Adipocyte (in vitro differentiated cells): ENCODE measurements at regions not wholly inside any gene's neighbourhood (a gene's known extent, or its start where the extent isn't known, plus 50 kb on each side); places are given as distances from the start of the nearest gene placed in this dataset.
"Not testable (repeated sequence)": the region's sequence is repeated elsewhere in the genome, so short reads cannot be mapped to it uniquely, and the experiment has no call there.

ENCODE experiments used
- DNase-seq: peaks from one replicate; pipeline ENCODE4 v3.0.0-alpha.2; 2015; ENCODE audit warnings: low read depth
- H3K27me3 ChIP-seq: replicated peaks from 2 replicates; pipeline ENCODE4 v1.7.0; 2013; ENCODE audit warnings: mild to moderate bottlenecking, low read length, moderate library complexity; ENCODE audit not compliant: control insufficient read depth, insufficient read depth
- H3K36me3 ChIP-seq: 2 replicates; pipeline ENCODE4 v1.7.0; 2013; ENCODE audit warnings: low read length, mild to moderate bottlenecking, moderate library complexity; ENCODE audit not compliant: control insufficient read depth, insufficient read depth, severe bottlenecking
- H3K4me1 ChIP-seq: 2 replicates; pipeline ENCODE4 v1.7.0; 2013; ENCODE audit warnings: mild to moderate bottlenecking, low read length, moderate library complexity; ENCODE audit not compliant: control insufficient read depth, insufficient read depth
- H3K4me3 ChIP-seq: 2 replicates; pipeline ENCODE4 v1.7.0; 2013; ENCODE audit warnings: mild to moderate bottlenecking, low read length, moderate library complexity
- H3K9ac ChIP-seq: 2 replicates; pipeline ENCODE4 v1.7.0; 2013; ENCODE audit warnings: mild to moderate bottlenecking, low read length, moderate library complexity
- H3K9me3 ChIP-seq: 2 replicates; pipeline ENCODE4 v1.7.0; 2013; ENCODE audit warnings: mild to moderate bottlenecking, low read length, moderate library complexity; ENCODE audit not compliant: control insufficient read depth

DNA sequence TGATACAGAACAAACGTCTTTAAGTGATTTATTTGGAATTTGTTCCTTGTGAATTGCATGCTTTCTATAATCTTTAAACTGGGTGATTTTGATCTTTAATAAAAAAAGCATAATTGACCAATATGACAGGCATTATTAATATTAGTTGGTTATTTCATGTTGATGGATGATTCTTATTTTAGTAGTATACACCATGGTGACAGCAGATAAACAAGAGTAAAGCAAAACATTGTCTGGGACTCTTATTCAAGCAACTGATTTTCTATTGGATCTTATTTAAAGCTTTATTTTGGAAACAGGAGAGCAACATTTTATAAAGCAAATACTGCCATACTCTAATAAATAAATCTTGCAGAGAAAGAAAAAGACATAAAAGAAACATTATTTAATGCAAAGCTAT is 591.4 kb upstream of the GNPDA2 start:
- Histone ChIP-seq H3K4me1 (peaks cover 19% of the 10 kb centered on the region), H3K4me3 (no peak overlapping the region), H3K9me3 (no peaks in the 10 kb centered on the region)

DNA sequence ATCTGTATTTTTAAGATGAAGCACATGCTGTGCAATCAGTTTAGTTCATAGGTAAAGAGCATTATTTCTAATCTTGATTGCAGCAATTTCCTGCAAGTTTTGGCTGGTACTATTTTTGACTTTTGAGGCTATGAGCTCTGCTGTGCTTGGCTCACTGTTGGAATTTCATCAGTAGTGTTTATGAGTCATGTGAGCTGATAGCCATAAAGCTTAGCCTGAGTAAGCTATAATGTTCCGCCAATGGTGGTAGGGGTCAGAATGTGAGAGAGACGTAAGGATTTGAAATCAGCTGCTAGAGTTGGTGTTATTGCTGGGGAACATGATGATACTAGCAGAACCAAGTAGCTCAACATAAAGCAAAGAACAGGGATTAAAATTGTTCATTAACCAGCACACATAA is 590.9 kb upstream of the GNPDA2 start:
- peaks cover 19% of the 10 kb centered on the region for H3K4me1 ChIP-seq
- no peak overlapping the region for H3K4me3 ChIP-seq
- DNase-seq: no peak
- H3K9me3 ChIP-seq: no peaks in the 10 kb centered on the region
- H3K9ac ChIP-seq: peak overlapping the region; percentile 18
- no peaks in the 10 kb centered on the region for H3K36me3 ChIP-seq
- H3K27me3 ChIP-seq: no peaks in the 10 kb centered on the region

More for the DNA sequence above, 591.4 kb upstream of the GNPDA2 start:
- Histone ChIP-seq H3K9ac (peak overlapping the region; percentile 18), H3K36me3 (no peaks in the 10 kb centered on the region), H3K27me3 (no peaks in the 10 kb centered on the region)
- no peak for DNase-seq

DNA sequence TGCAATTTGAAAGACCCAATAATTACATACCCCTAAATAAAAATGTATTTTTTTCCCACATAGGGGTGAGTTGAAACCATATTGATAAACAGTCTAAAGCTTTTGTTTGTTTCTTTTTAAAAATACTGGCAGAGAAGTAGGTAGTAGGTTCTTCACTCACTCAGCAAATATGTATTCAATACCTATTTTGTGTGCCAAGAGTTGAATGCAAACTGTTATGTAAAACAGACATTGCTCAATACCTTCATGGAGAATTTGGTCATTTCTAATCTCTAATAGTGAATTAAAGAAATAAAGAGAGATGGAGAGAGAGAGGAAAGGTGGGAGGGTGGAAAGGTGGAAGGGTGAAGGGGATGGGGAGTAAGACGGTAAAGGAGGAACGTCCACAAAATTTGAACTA is 589.9 kb upstream of the GNPDA2 start:
- no peaks in the 10 kb centered on the region for H3K36me3 ChIP-seq
- DNase-seq: no peak
- no peaks in the 10 kb centered on the region for H3K27me3 ChIP-seq
- H3K4me3 ChIP-seq: no peak overlapping the region
- H3K9me3 ChIP-seq: no peaks in the 10 kb centered on the region
- H3K4me1 ChIP-seq: peaks cover 19% of the 10 kb centered on the region
- no peak overlapping the region for H3K9ac ChIP-seq

DNA sequence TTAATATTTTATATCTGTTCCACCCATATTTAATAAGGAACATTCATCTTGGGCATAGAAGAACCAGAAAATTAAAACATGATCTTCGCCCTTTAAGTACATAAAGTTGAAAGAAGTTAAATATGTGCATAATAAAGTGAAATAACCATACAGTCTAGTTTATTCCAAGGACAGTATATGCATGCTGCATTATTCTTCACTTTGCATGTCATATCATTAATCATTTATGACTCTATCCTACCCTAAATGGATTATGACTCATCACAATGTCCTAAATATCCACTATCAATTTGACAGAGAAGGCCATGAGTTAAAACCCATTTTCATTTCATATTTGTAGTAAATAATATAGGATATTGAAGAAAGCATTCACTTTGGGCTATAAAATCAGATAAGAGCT is 576.5 kb upstream of the GNPDA2 start:
- Histone ChIP-seq H3K9ac (no peak overlapping the region), H3K27me3 (no peaks in the 10 kb centered on the region), H3K9me3 (no peaks in the 10 kb centered on the region), H3K36me3 (no peaks in the 10 kb centered on the region), H3K4me3 (no peak overlapping the region), H3K4me1 (no peaks in the 10 kb centered on the region)
- DNase-seq: no peak

DNA sequence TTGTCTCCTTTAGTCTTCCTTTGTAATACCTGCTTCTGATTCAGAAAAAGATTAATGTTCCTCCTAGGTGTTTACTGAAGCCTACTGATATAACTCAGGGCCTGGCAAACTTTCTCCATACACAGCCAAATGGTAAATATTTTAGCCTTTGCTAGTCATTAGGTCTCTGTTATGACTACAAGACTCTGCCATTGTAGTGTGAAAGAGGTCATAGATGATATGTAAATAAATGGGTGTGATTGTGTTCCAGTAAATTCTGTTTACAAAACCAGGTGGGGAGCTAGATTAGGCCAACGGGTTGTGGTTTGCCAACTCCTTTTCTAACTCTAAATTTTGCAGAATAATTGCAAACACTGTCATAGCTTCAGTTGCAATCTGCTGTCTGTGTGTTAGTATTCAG is 568.1 kb upstream of the GNPDA2 start:
- no peaks in the 10 kb centered on the region for H3K36me3 ChIP-seq
- no peaks in the 10 kb centered on the region for H3K27me3 ChIP-seq
- H3K4me1 ChIP-seq: no peaks in the 10 kb centered on the region
- peaks cover 19% of the 10 kb centered on the region for H3K9me3 ChIP-seq
- no peak for DNase-seq
- H3K9ac ChIP-seq: no peak overlapping the region
- no peak overlapping the region for H3K4me3 ChIP-seq

DNA sequence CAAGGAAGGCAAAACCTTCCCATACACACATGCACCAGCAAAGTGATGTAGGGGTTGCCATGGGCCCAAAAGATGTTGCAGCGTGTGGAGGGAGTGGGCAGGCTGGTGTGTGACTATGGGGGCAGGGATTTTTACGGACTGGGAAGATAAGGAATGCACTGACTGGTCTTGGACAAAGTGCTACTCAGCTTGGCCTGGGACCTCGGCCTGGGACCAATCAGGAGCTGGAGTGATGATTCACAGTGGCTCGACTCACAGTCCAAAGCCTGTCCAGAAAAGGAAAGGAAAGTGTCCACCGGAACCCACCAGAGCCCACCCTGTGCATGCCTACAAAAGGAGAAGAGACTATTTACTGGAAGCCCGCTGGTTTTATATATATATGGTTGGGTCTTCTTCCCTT is 567.0 kb upstream of the GNPDA2 start:
- Histone ChIP-seq H3K36me3 (no peaks in the 10 kb centered on the region), H3K4me3 (no peak overlapping the region), H3K9me3 (peaks cover 19% of the 10 kb centered on the region), H3K9ac (no peak overlapping the region), H3K27me3 (no peaks in the 10 kb centered on the region), H3K4me1 (no peaks in the 10 kb centered on the region)
- no peak for DNase-seq

DNA sequence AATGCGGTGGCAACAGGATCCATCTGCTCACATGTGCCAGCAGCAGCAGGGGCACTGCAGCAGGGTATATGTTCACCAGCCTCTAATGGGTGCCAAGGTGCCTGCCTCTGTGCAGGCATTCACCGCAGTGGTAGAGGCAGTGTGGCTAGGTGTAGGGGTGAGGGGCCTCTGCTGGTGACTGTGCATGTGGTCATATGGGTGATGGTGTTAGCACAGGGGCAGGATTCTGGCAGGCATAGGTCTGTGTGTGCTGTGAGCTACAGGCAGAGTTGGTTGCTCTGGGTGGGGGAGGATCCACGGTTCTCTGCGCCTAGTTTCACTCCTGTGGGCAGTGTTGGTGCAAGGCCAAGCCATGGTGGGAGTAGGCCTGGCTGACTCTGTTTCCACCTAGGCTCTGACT is 566.5 kb upstream of the GNPDA2 start:
- Histone ChIP-seq H3K27me3 (no peaks in the 10 kb centered on the region), H3K36me3 (no peaks in the 10 kb centered on the region), H3K4me3 (no peak overlapping the region), H3K4me1 (no peaks in the 10 kb centered on the region), H3K9ac (no peak overlapping the region), H3K9me3 (peaks cover 19% of the 10 kb centered on the region)
- no peak for DNase-seq

DNA sequence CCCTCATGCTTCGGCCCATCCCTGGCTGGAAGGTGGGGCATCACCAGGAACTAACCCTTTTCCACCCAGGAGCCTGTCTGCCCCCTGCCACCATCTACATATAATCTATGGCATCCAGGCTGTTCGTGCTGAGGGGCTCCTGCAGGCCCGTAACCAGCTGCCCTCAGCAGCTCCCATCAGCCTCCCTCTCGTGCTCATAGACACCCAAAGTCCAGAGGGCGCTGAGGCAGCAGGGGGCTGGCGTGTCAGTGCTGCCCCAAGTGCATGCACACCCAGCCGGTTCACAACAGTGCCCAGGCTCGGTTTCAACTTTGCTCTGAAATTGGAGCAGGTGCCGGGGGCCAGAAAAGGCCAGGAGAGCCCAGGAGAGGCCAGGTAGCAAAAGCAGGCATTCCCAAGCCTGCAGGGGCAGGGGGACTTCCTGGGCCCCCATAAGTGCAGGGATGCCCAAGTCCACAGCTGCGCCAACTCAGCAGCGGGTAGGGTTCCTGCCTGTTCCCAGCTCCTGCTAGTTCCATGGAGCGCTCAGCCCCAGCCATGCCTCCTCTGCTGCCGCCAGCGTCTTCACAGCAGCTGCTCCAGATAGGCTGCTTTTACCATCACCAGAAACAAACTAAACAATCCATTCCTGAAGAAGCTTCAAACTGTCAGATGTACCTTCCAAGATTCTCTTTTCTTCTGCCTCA is 558.2 kb upstream of the GNPDA2 start:
- Histone ChIP-seq H3K27me3 (no peaks in the 10 kb centered on the region), H3K4me1 (no peaks in the 10 kb centered on the region), H3K36me3 (no peaks in the 10 kb centered on the region), H3K4me3 (no peak overlapping the region), H3K9me3 (no peaks in the 10 kb centered on the region), H3K9ac (no peak overlapping the region)
- no peak for DNase-seq

DNA sequence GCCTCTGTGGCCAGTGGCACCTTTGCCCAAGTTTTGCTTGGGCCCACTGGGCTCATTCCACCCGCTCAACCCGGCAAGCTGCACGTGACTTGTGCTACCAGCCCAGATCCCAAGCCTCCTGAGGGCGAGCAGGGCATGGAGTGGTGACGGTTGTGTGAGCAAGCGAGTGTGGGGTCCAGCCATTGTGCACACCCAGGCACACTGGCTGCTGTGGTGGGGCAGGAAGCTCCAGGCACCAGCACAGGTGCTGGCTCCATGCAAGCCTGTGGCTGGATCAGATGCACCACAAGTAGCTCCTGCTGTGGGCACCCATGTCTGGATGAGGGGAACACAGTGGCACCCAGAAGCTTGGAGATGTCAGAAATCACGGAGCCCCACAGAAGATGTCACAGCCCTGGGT is 557.0 kb upstream of the GNPDA2 start:
- Histone ChIP-seq H3K27me3 (no peaks in the 10 kb centered on the region), H3K4me1 (no peaks in the 10 kb centered on the region), H3K4me3 (no peak overlapping the region), H3K9me3 (no peaks in the 10 kb centered on the region), H3K36me3 (no peaks in the 10 kb centered on the region), H3K9ac (no peak overlapping the region)
- DNase-seq: no peak

DNA sequence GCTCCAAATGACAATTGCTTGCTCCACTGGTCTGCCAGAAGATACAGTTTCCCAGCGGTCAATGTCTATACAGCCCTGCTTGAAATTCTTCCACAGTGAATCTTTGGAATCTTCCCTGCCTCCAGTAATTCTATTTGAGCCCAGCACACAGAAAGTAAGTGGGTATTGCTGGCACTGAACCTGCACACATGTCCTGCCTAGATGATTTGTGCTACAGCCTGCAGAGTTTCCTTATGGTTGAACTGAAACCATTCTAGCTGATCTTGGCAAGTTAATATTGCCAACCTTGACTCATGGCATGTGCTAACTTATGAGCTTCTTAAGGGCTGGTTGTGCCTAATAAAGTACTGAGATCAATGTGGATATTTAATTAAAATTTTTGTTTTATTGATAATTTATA is 553.8 kb upstream of the GNPDA2 start:
- no peak overlapping the region for H3K9ac ChIP-seq
- no peak for DNase-seq
- no peaks in the 10 kb centered on the region for H3K36me3 ChIP-seq
- H3K9me3 ChIP-seq: no peaks in the 10 kb centered on the region
- no peaks in the 10 kb centered on the region for H3K4me1 ChIP-seq
- no peak overlapping the region for H3K4me3 ChIP-seq
- H3K27me3 ChIP-seq: no peaks in the 10 kb centered on the region

DNA sequence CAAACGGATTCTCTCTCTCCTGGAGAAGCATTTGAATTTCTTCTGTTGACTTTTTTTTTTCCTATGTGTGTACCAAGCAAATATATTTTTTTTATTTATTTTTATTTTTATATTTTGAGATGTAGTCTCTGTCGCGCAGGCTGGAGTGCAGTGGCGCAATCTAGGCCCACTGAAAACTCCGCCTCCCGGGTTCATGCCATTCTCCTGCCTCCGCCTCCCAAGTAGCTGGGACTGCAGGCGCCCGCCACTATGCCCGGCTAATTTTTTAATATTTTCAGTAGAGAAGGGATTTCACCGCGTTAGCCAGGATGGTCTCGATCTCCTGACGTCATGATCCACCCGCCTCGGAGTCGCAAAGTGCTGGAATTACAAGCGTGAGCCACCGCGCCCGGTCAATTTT is 549.5 kb upstream of the GNPDA2 start:
- Histone ChIP-seq H3K4me1 (no peaks in the 10 kb centered on the region), H3K9me3 (no peaks in the 10 kb centered on the region), H3K36me3 (no peaks in the 10 kb centered on the region), H3K9ac (no peak overlapping the region), H3K27me3 (no peaks in the 10 kb centered on the region), H3K4me3 (no peak overlapping the region)
- no peak for DNase-seq

DNA sequence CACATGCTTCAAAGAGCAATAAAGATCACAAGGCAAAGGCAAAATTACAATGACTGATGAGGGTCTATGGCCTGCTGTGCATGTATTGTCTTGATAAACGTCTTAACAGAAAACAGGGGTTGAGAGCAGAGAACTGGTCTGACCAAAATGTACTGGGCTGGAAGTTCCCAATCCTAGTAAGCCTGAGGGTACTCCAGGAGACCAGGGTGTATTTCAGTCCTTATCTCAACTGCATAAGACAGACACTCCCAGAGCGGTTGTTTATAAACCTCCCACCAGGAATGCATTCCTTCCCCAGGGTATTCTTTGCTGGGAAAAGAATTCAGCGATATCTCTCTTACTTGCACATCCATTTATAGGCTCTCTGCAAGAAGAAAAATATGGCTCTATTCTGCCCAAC is 521.8 kb upstream of the GNPDA2 start:
- DNase-seq: not testable (repeated sequence)

More for the DNA sequence above, 521.8 kb upstream of the GNPDA2 start:
- not testable (repeated sequence) for H3K36me3 ChIP-seq, H3K9ac ChIP-seq, H3K4me1 ChIP-seq, H3K4me3 ChIP-seq, H3K27me3 ChIP-seq, H3K9me3 ChIP-seq
